BLaER1 (cell line): ENCODE measurements at regions not wholly inside any gene's neighbourhood (a gene's known extent, or its start where the extent isn't known, plus 50 kb on each side); places are given as distances from the start of the nearest gene placed in this dataset.
"Not testable (repeated sequence)": the region's sequence is repeated elsewhere in the genome, so short reads cannot be mapped to it uniquely, and the experiment has no call there.

Experiments used
- H3K27ac ChIP-seq: shearing (Covaris generic); formaldehyde crosslinking; 2 replicates; pipeline ENCODE4 v1.8.1; 2022
- H3K27me3 ChIP-seq: shearing (Covaris generic); formaldehyde crosslinking; 2 replicates; pipeline ENCODE4 v1.8.1; 2022
- H3K36me3 ChIP-seq: shearing (Covaris generic); formaldehyde crosslinking; 2 replicates; pipeline ENCODE4 v1.8.1; 2022
- H3K4me1 ChIP-seq: shearing (Covaris generic); formaldehyde crosslinking; 2 replicates; pipeline ENCODE4 v1.8.1; 2022
- H3K4me2 ChIP-seq: shearing (Covaris generic); formaldehyde crosslinking; 2 replicates; pipeline ENCODE4 v1.8.1; 2022
- H3K4me3 ChIP-seq: shearing (Covaris generic); formaldehyde crosslinking; 2 replicates; pipeline ENCODE4 v1.8.1; 2022
- H3K9ac ChIP-seq: shearing (Covaris generic); formaldehyde crosslinking; 2 replicates; pipeline ENCODE4 v1.8.1; 2022
- H3K9me3 ChIP-seq: shearing (Covaris generic); formaldehyde crosslinking; 2 replicates; pipeline ENCODE4 v1.8.1; 2022
- H4K20me1 ChIP-seq: shearing (Covaris generic); formaldehyde crosslinking; 2 replicates; pipeline ENCODE4 v1.8.1; 2022
- Cebpa-rat ChIP-seq: shearing (Covaris generic); IDR thresholded peaks from 2 replicates; pipeline ENCODE4 v1.8.1; 2022

DNA sequence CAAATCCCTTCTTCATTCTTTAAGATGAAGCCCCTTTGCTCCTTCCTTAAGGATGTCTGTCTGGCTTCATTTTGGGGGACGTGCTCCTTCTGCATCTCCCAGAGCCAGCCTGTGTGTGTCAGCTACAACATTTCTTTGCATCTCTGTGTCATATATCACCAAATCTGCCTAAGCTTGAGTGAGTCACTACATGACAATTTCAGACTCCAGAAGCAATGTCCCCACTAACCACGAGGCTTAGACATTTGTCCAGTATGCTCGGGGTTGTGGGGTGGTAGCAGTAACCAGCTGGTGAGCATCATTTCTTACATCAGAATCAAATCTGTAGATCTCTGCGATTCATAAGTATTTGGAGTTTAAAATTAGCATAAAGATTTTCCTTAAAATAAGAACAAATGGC, 54.1 kb upstream of the USP14 start:
- not testable (repeated sequence) for H4K20me1 ChIP-seq, H3K36me3 ChIP-seq, H3K9me3 ChIP-seq, H3K4me1 ChIP-seq, H3K4me3 ChIP-seq, H3K27me3 ChIP-seq, H3K27ac ChIP-seq, H3K4me2 ChIP-seq, H3K9ac ChIP-seq

DNA sequence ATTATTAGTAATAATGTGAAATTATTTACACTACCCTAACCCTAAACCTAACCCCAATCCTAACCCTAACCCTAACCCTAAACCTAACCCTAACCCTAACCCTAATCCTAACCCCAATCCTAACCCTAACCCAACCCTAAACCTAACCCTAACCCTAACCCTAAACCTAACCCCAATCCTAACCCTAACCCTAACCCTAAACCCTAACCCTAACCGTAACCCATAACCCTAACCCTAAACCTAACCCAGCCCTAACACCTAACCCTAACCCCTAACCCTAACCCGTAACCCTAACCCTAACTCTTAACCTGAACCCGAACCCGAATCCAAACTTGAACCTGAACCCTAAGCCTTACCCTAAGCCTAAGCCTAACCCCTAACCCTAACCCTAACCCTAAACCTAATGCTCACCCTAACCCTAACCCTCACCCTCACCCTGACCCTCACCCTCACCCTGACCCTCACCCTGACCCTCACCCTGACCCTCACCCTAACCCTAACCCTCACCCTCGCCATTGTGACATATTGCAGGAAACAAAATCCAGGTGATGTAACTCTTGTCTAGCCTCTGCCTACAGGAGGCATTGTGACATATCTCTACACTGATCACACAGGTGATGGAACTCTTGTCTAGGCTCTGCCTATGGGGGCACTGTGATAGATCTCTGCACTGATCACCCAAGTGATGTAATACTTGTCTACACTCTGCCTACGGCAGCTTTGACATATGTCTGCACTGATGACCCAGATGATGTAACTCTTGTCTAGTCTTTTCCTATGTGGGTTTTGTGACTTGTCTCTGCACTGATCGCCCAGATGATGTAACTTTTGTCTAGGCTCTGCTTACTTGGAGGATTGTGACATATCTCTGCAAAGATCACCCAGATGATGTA, 53.0 kb upstream of the USP14 start:
- not testable (repeated sequence) for H3K9me3 ChIP-seq, H3K4me1 ChIP-seq, H3K27me3 ChIP-seq, H3K4me3 ChIP-seq, H3K36me3 ChIP-seq, H3K27ac ChIP-seq, H3K9ac ChIP-seq, H3K4me2 ChIP-seq, H4K20me1 ChIP-seq

DNA sequence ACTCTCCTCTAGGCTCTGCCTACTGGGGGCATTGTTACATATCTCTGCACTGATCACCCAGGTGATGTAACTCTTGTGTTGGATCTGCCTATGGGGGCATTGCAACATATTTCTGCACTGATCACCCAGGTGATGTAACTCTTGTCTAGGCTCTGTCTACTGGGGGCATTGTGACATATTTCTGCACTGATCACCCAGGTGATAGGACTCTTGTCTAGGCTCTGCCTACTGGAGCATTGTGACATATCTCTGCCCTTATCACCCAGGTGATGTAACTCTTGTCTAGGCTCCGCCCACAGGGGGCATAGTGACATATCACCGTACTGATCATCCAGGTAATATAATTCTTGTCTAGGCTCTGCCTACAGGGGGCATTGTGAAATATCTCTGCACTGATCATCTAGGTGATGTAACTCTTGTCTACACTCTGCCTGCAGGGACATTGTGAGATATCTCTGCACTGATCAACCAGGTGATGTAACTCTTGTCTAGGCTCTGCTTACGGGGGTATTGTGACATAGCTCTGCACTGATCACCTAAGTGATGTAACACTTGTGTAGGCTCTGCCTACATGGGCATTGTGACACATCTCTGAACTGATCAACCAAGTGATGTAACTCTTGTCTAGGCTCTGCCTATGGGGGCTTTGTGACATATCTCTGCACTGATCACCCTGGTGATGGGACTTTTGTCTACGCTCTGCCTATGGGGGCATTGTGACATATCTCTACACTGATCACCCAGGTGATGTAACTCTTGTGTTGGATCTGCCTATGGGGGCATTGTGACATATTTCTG, 52.1 kb upstream of the USP14 start:
- not testable (repeated sequence) for H3K9ac ChIP-seq, H4K20me1 ChIP-seq, H3K4me2 ChIP-seq, H3K4me1 ChIP-seq, H3K27me3 ChIP-seq, H3K27ac ChIP-seq, H3K36me3 ChIP-seq, H3K4me3 ChIP-seq, H3K9me3 ChIP-seq
- TF ChIP-seq Cebpa-rat = 0 out of 2 replicates have a peak, but pooled peaks have one; percentile 9

DNA sequence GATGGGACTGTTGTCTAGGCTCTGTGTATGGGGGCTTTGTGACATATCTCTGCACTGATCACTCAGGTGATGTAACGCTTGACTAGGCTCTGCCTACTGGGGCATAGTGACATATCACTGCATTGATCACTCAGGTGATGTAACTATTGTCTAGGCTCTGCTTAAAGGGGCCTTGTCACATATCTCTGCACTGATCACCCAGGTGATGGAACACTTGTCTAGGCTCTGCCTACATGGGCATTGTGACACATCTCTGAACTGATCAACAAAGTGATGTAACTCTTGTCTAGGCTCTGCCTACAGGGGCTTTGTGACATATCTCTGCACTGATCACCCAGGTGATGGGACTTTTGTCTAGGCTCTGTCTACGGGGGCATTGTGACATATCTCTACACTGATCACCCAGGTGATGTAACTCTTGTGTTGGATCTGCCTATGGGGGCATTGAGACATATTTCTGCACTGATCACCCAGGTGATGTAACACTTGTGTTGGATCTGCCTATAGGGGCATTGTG, 51.4 kb upstream of the USP14 start:
- not testable (repeated sequence) for H3K9ac ChIP-seq

DNA sequence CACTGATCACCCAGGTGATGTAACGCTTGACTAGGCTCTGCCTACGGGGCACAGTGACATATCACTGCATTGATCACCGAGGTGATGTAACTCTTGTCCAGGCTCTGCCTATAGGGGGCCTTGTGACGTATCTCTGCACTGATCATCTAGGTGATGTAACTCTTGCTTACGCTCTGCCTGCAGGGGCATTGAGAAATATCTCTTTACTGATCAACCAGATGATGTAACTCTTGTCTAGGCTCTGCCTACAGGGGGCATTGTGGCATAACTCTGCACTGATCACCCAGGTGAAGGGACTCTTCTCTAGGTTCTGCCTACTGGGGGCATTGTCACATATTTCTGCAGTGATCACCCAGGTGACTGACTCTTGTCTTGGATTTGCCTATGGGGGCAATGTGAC, 50.9 kb upstream of the USP14 start:
- H3K27me3 ChIP-seq, H3K4me3 ChIP-seq, H3K27ac ChIP-seq, H3K9ac ChIP-seq, H3K9me3 ChIP-seq, H4K20me1 ChIP-seq, H3K36me3 ChIP-seq, H3K4me2 ChIP-seq: not testable (repeated sequence)
- H3K4me1 ChIP-seq = peaks cover 10% of the 10 kb centered on the region

More for the DNA sequence above, 51.4 kb upstream of the USP14 start:
- not testable (repeated sequence) for H3K4me3 ChIP-seq, H3K9me3 ChIP-seq, H3K27ac ChIP-seq, H3K4me2 ChIP-seq, H3K27me3 ChIP-seq, H3K36me3 ChIP-seq, H4K20me1 ChIP-seq
- H3K4me1 ChIP-seq = peaks cover 10% of the 10 kb centered on the region

DNA sequence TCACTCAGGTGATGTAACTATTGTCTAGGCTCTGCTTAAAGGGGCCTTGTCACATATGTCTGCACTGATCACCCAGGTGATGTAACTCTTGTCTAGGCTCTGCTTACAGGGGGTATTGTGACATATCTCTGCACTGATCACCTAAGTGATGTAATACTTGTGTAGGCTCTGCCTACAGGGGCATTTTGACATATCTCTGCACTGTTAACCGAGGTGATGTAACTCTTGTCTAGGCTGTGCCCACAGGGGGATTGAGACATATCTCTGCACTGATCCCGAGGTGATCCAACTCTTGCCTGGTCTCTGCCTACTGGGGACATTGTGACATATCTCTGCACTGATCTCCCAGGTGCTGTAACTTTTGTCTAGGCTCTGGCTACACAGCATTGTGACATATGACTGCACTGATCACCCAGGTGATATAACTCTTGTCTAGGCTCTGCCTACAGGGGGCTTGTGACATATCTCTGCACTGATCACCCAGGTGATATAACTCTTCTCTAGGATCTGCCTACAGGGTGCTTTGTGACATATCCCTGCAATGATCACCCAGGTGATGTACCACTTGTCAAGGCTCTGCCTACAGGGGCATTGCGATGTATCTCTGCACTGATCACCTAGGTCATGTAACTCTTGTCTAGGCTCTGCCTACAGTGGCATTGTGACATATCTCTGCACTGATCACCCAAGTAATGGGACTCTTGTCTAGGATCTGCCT, 50.3 kb upstream of the USP14 start:
- H3K27me3 ChIP-seq, H3K9ac ChIP-seq, H3K27ac ChIP-seq, H3K9me3 ChIP-seq, H3K4me3 ChIP-seq, H3K4me2 ChIP-seq, H4K20me1 ChIP-seq, H3K36me3 ChIP-seq: not testable (repeated sequence)
- peaks cover 10% of the 10 kb centered on the region for H3K4me1 ChIP-seq
